Astrocyte of the hippocampus (primary cell): ENCODE measurements at regions not wholly inside any gene's neighbourhood (a gene's known extent, or its start where the extent isn't known, plus 50 kb on each side); places are given as distances from the start of the nearest gene placed in this dataset.

ENCODE experiments used
- DNase-seq: peaks from one replicate; pipeline ENCODE4 v3.0.0; 2011; ENCODE audit warnings: low read depth, low spot score

- peak; percentile 92 for DNase-seq
Measured at GRCh38 chr11:10387206-10388083, 67.6 kb upstream of the AMPD3 start.

DNA sequence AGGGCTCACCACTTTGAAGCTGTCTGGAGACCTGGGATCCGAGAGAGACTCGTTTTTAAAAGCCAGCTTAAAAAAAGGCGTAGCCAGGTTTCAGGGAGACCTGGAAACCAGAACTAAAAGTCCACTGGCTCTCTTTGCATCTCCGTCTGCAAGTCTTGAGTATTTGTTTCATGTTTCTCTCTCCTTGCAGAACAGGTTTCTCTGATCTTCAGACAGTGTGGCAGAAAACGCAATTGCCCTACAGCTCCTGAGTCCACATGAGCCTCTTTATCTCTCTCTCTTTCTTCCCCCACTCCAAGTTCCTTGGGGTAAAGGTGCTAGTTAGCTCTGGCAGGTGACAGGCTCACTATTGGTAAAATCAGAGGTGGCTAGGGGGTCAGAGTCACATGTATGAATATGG lies 67.0 kb upstream of the AMPD3 start:
- DNase-seq, result no peak

- DNase-seq, result no peak
Measured at GRCh38 chr11:10388574-10388973, 66.5 kb upstream of the AMPD3 start.

DNA sequence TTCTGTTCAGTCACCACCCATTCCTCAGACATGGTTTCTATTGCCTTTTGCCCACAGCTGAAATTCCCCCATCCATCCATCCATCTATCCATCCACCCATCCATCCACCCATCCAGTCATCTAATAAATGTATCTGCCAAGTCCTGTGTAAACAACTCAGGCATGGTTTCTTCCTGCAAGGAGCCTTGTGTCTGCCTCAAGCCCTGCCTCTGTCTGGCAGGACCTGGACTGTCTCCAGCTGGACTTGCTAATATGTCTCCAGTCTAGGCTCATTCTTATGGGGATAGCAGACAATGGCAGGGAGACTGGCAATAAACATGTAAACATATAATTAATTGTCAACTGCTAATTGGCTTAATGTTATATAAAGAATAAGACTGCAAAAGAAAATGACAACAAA lies 64.7 kb upstream of the AMPD3 start:
- DNase-seq, result peak; percentile 37

GRCh38 chr11:10392095-10393079 lies 62.7 kb upstream of the AMPD3 start:
- DNase-seq, result peak; percentile 40

- no peak for DNase-seq
Measured at GRCh38 chr11:10394229-10395101, 60.6 kb upstream of the AMPD3 start.

DNA sequence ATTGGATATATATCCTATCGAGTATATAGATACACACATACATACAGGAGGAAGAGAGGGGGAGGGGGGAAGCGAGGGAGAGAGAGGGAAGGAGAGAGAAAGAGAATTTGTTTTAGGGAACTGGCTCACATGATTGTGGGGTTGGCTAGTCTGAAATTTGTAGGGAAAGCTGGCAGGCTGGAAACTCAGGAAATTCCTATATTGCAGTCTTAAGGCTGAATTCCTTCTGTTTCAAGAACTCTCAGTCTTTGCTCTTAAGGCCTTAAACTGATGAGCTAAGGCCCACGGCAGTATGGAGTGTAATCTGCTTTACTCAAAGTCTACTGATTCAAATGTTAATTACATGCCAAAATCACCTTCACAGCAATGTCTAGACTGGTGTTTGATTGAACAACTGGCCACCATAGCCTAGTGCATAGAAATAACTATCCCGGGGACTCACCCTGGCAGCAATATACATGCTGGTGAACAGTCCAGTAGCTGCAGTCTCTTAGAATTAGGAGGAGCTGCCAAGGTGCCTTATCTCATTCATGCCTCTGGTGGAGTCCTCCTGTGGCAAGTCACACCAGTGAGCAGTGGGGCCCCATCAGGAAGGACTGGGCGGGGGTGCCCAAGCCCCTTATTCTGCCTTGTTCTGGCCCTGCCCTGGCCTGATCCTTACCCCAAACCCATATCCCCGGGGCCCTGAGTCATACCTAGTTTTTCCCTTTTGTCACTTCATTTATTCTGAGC lies 59.7 kb upstream of the AMPD3 start:
- DNase-seq, result no peak

- DNase-seq, result no peak
Measured at GRCh38 chr11:10396771-10397170, 58.3 kb upstream of the AMPD3 start.

- DNase-seq, result no peak
Measured at GRCh38 chr11:10397226-10397987, 57.7 kb upstream of the AMPD3 start.

DNA sequence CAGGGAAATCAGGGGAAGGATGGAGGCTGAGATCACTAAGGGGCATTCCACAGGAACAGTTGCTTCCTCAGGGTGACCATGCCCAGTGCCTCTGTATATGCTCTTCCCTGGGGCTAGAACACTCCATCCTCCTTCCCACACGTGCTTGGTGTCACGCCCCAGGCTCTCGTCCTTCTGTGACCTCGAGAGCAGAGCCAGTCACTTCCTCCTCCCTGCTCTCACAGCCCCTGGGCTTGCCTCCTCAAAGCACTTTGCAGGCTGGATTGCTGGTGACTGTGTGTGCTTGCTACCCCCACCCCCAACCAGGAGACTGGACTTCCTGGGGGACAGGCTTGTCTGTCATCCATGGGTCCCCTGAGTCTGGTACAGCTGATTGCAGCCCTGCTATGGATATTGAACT lies 56.5 kb upstream of the AMPD3 start:
- DNase-seq, result no peak

DNA sequence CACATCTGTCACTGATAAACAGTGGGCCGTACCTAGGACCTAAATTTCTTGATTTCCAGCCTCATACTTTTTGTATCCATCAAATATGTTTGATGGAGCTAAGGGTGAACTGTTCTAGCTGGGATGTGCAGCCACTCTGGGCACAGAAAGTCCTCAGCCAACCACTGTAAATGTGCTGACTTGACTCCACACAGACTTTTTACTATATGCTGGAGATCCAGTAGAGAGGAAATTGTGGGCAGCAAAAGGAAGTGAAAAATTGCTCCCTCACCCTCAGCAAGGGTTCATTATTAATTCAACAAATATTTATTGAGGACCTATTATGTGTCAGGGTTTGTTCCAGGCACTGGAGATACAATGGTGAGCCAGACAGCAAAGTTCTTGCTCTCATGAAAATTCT lies 54.2 kb upstream of the AMPD3 start:
- no peak for DNase-seq

- DNase-seq, result no peak
Measured at GRCh38 chr11:10401256-10401655, 53.8 kb upstream of the AMPD3 start.

DNA sequence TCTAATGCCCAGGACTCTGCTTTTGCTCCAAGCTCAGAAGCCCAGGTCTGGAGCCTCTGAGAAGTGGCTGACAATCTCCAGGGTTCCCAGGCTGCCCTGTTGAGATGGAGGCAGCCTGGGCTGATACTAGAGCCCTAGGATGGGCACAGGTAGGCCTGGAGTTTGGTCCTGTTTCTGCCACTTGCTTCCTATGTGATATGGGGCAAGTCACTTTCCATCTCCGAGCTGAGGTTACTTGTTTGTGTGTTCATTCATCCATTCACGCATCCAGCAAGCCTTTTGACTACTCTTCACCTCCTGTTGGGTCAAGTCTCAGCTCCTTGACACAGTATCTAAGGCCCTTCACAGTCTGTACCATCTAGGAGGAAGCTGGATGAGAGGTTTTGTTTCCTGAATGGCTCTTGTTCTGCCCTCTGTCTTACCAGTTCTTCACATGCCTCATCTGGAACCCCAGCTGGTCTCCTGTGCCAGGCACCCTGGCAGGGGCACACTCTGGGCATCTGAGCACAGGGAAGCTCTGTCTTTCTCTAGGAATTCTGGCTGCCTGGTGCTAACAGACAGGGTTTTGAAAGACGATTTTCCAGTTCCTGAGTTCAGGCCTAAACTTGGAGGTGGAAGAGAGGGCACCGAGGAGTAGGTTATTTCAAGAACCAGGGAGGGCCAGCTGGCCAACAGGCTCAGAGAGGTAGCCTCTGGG lies 53.2 kb upstream of the AMPD3 start:
- DNase-seq, result no peak
